GM19238 (cell line): ENCODE measurements at regions not wholly inside any gene's neighbourhood (a gene's known extent, or its start where the extent isn't known, plus 50 kb on each side); places are given as distances from the start of the nearest gene placed in this dataset.
A peak's percentile ranks its signal among the peaks of the same experiment; 100 is the strongest.

ENCODE experiments used
- DNase-seq: peaks from one replicate; pipeline ENCODE4 v3.0.0; 2011; ENCODE audit warnings: low spot score; ENCODE audit not compliant: insufficient read length

- DNase-seq: no peak
Measured at GRCh38 chr6:112710710-112711109, 363.6 kb downstream of the RFPL4B start.

GRCh38 chr6:112713402-112713801, 366.3 kb downstream of the RFPL4B start:
- no peak for DNase-seq

- no peak for DNase-seq
Measured at GRCh38 chr6:112717401-112717800, 370.3 kb downstream of the RFPL4B start.

- no peak for DNase-seq
Measured at GRCh38 chr6:112717856-112718255, 370.7 kb downstream of the RFPL4B start.

GRCh38 chr6:112725541-112726085, 378.5 kb downstream of the RFPL4B start:
- DNase-seq: no peak

- DNase-seq: no peak
Measured at GRCh38 chr6:112735129-112735528, 388.0 kb downstream of the RFPL4B start.

GRCh38 chr6:112739766-112740165, 392.6 kb downstream of the RFPL4B start:
- no peak for DNase-seq

- no peak for DNase-seq
Measured at GRCh38 chr6:112743323-112743722, 396.2 kb downstream of the RFPL4B start.

GRCh38 chr6:112744827-112745226, 397.7 kb downstream of the RFPL4B start:
- no peak for DNase-seq

GRCh38 chr6:112745765-112746164, 398.6 kb downstream of the RFPL4B start:
- no peak for DNase-seq

- no peak for DNase-seq
Measured at GRCh38 chr6:112749673-112750072, 402.5 kb downstream of the RFPL4B start.

- no peak for DNase-seq
Measured at GRCh38 chr6:112752305-112752704, 405.2 kb downstream of the RFPL4B start.

- DNase-seq: no peak
Measured at GRCh38 chr6:112752791-112753190, 405.7 kb downstream of the RFPL4B start.

GRCh38 chr6:112760831-112761230, 413.7 kb downstream of the RFPL4B start:
- no peak for DNase-seq

GRCh38 chr6:112761740-112762139, 414.6 kb downstream of the RFPL4B start:
- no peak for DNase-seq

GRCh38 chr6:112764377-112764776, 417.2 kb downstream of the RFPL4B start:
- DNase-seq: no peak

- no peak for DNase-seq
Measured at GRCh38 chr6:112770308-112770707, 423.2 kb downstream of the RFPL4B start.

- DNase-seq: no peak
Measured at GRCh38 chr6:112773187-112773586, 426.1 kb downstream of the RFPL4B start.

GRCh38 chr6:112774319-112774718, 427.2 kb downstream of the RFPL4B start:
- DNase-seq: no peak

GRCh38 chr6:112780498-112781096, 433.5 kb downstream of the RFPL4B start:
- DNase-seq: peak; percentile 5

- no peak for DNase-seq
Measured at GRCh38 chr6:112781241-112781640, 434.1 kb downstream of the RFPL4B start.

GRCh38 chr6:112785408-112785807, 438.3 kb downstream of the RFPL4B start:
- DNase-seq: no peak

- no peak for DNase-seq
Measured at GRCh38 chr6:112786801-112787200, 439.7 kb downstream of the RFPL4B start.

GRCh38 chr6:112787371-112787770, 440.2 kb downstream of the RFPL4B start:
- DNase-seq: no peak
